ENCODE measurements at regions not wholly inside any gene's neighbourhood (a gene's known extent, or its start where the extent isn't known, plus 50 kb on each side); places are given as distances from the start of the nearest gene placed in this dataset.
A peak's percentile ranks its signal among the peaks of the same experiment; 100 is the strongest.

DNA sequence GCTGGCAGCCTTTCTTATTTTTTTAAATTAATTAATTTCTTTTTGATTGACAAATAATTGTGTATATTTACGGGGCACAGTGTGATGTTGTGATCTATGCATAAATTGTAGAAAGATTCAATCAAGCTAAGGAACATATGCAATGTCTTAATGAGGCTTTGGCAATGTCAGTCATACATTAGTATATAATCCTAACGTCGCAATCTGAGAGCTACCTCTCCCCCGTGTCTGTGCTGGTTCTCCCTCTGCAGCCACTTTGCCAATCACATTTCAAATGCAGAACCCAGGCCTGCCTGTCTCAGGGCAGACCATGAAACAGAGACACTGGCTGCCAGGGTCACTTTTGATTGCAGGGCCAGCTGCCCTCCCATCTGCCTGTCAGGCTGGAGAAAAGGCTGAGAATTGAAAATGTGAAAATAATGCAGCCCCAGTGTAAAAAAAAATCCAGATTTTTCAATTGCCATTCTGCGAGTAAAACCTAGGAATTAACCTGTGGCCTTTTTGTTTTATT lies 56.3 kb downstream of the SLC24A2 start:
- DNase-seq = no peak

DNA sequence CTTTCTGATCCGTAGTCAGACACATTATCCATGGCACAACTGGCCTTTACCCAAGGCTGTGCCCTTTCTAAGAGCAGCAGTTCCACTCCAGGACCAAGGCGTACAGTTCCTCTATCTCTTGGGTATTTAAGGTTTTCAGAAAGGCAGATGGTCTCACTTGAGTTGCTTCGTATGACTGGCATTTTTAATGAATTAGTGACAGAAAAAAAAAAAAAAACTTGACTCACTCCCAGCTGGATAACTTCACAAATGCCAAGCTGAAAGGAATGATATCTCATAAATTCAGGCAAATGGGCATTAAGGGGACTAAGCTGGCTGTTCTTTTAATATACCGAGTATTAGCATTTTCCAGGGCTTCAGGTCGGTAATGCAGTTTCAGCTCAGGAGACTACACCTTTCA lies 60.7 kb downstream of the SLC24A2 start:
- no peak for DNase-seq

DNA sequence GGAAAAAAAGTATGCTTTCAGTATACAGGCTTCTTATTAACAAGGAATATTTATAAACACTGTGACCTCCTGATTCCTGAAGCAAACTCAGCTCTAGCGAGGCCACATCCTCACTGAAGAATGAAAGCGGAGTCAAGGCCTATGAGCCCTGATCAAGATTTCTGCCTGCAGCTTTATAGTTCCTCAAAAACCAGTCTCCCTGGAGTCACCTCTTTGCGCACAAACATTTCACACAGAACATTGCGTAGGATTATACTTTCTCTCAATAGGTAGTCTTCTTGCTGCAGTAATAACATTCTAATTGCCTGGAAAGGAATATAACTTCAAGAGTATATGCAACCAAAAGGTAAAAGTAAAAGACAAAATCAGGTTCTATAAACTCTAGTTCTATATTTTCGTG lies 62.9 kb downstream of the SLC24A2 start:
- no peak for DNase-seq

DNA sequence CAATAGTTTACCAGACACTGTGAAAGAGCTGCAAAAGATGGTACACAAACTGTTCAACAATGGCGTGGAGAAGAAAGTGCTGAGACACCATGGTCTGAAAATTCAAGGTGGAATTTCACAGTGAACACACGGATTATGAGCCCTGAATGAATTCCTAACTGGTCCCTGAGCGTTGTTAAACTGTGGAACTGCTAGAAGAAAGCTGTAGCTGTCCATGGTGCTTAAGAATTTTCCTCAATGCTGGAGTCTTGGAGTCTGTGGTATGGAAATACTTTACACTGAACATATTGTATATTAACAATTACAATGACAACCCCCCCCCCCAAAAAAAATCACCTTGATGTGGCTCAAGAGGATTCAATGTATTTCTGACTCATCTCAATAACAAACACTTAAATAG lies 68.5 kb downstream of the SLC24A2 start:
- peak; percentile 37 for DNase-seq

DNA sequence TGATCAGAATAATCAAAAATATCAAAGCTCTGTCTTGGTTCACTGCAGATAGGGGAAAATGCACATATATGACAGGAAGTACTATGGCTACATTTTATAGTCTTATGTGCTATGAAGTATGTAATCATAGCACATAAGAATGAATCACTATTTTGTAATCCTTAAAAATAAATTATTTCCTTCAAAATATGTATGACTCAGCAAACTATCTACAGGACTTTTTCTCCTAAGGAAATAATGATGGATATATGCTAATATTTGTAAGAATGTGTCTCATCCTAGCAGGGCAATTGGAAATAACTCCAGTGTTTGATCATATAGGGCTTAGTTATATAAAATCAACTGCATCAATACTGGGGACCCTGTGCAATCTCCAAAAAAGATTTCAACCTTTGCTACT lies 85.1 kb downstream of the SLC24A2 start:
- no peak for DNase-seq

DNA sequence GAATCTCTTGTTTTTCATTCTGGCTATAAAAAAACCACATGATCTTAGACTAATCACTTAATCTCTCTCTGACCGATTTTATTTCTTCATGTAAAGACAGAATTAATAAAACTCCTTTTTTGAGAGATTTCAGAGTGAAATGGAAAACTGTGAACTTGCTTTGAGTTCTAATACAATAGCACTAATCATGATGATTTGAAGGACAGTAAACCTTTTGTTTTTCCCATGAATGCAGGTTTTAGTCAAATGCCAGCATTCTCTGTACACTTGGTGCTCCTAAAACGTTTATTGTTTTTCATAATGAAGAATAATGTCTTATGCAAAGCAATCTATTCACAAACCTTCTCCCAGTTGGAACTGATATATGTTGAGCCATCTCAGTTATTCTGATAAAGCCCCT lies 86.8 kb downstream of the SLC24A2 start:
- DNase-seq = no peak

DNA sequence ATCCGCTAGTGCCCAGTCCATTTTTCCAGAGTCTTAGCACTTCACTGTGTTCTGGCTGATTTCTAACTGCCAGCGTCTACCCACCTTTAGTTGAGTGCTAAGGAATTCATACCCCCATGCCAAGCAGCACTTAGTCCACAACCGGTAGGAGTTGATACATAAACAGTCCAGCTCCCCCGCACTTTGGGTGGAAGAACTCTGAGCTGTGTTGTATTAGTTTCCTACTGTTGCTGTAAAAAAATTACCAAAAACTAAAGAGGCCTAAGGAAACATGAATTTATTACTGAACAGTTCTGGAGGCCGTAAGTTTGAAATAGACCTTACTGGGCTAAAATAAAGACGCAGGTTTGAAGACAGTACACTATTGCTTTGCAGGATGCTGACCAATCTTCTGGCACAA lies 87.6 kb downstream of the SLC24A2 start:
- DNase-seq = no peak

DNA sequence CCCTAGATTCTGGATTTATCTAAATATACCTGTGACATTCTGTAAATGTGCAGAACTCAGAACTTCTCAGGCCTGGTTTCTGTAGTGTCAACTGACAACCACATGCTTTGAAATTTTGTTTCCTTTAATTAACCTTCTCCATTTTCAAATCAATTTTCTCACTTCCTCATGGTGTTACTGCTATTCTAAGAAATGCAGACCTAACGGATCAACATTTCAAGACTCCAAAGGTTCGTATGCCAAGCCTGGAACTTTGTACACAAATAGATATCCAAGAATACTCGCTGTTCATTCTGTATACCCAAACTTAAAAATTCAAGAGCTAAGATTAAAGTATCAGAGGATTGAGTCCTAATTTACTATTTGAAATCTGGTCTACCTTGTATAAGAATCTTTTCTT lies 88.1 kb downstream of the SLC24A2 start:
- DNase-seq = no peak

DNA sequence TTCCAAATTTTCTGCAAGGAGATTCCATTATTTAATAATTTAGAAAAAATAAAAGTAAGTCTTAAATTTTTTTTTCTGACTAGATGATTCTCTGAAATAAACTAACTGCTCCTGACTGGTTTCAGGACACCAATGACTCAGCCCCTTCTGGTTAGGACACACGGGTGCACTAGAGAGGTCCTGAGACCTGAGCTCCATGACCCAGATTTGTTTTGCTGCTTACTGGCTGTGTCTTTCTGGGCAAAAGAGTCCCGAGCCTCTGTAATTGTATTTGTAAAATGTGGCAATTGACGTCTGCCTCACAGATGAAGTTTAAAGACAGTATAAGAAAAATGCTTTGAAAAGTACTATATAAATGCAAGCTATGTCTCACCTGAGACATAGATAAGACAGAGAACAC lies 89.1 kb downstream of the SLC24A2 start:
- no peak for DNase-seq

DNA sequence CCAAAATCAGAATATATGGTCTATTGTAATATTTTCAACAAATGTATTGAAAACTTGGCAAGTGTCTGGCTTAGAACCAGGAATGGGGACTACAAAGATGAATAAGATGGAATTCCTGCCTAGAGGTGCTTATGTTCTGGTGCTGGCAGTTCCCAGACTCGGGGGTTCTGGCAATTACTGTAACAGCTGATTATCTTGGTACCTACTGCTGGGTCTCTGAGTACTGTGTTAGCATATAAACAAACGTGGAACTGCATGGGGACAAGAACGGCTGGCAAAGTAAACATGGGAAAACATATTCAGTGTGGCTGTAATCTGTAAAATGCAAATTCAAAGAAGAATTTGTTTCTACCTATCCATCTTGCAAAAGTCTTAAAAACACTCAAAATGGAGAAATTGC lies 89.9 kb downstream of the SLC24A2 start:
- no peak for DNase-seq

DNA sequence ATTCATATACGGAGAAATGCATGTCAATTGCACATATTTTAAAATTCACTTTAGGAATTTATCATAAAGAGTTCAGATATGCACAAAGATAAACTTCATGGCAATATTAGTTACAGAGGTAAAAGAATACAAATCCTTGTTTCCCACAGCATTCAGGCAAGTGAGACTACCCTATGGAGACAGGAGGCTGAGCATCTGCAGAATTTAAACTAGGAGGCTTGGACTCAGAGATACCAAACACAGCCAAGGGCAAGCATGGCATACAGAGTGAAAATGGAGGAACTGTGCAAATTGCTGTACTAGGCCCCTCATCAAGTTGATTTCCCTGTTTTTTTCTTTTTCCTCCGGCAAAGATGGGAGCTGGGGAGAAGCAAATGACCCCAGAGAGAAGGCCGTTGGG lies 94.2 kb downstream of the SLC24A2 start:
- no peak for DNase-seq

DNA sequence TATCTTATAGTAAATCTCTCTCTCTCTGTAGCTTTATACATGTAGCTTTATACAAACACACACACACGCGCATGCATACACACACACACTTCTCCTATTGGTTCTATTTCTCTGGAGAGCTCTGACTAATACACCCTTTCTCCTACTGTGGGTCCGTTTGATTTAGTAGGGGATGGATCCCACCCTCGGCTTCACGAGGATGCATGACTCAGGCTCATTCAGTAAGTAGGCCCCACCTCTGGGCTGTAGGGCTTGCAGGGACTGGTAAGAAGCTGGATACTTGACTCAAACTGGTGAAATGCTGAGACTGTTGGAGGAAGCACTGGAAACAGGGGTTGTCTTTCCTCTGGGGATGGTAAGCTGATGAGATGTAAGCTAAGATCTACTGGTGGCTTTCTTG lies 98.7 kb downstream of the SLC24A2 start:
- no peak for DNase-seq

DNA sequence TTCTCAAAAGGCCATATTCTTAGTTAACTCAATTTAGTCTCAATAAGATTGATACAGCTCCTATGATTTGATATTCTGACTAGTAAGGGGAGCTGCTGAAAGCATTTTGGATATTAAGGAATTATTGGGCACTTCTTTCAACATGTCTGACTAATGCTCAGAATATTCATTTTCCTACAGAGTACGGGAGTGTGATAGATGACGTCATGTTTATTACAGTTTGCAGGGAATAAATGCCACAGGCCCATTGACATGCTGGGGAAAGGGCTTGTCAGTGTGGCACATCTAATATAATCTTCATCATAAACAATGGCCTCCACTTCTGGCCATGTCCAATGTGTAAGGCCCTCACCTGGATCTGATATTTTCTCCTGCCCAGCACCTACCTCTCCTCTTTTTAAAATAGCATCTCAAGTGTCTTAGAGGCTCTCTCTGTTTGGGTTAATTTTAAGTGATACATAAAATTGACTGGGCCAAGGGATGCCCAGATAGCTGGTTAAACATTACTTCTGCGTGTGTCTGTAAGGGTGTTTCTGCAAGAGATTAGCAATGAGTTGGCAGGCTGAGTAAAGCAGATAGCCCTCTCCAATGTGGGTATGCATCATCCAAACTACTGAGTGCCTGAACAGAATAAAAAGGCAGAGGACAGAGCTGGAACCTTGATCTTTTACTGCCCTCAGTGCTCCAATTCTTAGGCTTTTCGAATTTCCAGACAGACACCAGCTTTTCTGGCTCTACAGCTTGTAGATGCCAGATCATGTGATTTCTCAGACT lies 99.3 kb downstream of the SLC24A2 start:
- no peak for DNase-seq

DNA sequence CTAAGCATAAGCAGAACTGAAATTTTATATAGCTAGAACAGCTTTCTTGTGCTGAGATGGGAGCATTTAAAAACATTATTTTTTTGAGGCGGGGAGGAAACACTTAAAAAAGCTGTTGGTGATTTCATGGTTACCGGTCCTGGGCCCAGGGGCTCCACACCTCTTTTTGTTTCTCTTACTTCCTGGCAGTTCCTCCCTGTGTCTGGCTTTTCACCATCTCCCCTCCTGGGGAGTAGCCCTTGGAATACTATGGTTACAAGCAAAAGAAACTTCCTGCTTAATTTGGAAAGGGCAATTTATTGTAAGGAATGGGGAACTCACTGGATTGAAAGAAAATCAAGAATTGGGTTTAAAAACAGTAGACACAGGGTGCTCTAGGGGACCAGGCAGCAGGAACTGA lies 105.1 kb downstream of the SLC24A2 start:
- no peak for DNase-seq

DNA sequence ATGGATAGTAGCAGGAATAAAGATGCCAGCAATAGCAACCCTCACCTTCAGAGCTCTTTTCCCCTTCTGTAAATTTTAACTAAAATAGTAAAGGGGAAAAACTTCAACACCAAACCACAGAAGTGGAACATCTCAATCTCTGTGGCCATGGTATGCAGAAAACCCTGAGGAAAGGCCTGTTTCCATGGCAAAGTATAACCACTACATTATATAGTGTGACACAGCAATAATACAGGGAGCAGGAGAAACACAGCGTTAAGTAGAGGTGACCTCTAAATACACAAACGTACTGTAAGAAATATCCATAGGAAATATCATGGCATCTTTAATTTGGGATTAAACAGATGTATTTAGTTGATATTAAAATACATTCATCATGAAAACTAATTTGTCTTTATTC lies 106.4 kb downstream of the SLC24A2 start:
- DNase-seq = no peak

DNA sequence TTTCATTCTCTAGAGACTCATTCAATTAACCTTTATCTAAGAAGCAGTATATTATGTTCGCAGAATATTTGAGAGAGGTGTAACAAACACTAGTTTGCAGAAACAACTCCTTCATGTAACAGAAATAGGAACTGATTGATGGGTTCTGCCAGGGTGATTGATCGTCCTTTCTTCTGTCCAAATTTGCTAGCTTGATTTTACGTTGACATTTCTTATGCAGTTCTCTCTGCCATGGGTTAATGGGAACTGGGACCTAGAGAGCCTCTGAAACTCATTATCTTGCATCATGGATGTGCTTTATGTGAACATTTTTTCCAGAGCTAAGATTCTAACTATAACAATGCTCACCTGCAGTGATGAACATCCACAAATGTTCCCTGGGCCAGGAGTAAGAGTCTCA lies 107.0 kb downstream of the SLC24A2 start:
- DNase-seq = no peak

DNA sequence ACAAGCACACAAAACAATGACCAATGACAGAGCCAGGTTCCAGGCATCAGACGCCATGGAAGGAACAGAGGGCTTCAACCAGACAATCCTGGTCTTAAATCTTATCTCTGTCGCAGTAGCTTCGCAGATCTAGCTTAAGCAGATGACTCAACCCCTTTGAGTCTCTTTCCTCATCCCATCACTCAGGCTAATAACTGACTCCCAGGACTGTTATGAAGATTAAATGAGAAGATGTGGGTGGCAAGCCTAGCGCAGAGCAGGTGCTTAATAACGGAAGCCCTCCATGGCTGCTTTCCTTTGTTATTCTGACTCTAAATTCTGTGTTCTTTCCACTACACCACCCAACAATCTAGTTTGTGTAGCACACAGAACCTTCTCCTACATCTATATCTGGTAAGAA lies 110.9 kb downstream of the SLC24A2 start:
- DNase-seq = no peak

DNA sequence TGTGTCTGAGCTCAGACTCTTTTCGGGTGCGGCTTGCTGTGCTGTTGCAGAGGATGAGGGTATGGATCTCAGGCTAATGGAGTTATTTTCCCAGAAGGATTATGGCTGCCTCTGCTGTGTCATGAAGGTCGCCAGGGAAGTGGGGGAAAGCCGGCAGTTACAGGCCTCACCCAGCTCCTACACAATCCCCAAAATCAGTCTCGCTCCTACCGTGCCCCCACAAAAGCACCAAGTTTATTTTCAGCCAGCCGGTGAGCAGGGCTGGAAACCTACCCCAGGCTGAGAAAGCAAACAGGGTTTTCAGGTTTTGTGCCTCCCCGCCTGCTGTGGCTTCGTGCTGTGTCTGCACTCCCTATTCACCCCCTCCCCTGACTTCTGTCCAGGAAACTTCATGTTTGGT lies 113.3 kb downstream of the SLC24A2 start:
- DNase-seq = no peak

DNA sequence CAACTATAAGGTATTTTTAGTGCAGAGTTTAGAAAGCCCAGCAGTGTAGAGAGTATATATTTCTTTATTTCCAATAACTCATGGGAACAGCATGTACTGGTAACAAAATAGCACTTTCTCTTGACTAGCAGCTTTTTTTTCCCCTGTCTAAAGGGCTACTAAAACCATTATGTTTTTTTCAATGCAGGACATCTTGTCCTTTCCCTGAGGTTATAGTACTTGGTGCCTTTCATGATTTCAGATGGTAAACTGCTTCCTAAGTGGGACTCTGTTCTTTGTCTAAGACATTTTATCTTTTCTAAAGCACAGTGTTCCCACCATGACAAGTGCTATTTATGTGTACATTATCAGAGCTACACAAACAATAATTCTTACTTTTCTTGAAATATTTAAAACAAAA lies 122.3 kb downstream of the SLC24A2 start:
- DNase-seq = no peak

DNA sequence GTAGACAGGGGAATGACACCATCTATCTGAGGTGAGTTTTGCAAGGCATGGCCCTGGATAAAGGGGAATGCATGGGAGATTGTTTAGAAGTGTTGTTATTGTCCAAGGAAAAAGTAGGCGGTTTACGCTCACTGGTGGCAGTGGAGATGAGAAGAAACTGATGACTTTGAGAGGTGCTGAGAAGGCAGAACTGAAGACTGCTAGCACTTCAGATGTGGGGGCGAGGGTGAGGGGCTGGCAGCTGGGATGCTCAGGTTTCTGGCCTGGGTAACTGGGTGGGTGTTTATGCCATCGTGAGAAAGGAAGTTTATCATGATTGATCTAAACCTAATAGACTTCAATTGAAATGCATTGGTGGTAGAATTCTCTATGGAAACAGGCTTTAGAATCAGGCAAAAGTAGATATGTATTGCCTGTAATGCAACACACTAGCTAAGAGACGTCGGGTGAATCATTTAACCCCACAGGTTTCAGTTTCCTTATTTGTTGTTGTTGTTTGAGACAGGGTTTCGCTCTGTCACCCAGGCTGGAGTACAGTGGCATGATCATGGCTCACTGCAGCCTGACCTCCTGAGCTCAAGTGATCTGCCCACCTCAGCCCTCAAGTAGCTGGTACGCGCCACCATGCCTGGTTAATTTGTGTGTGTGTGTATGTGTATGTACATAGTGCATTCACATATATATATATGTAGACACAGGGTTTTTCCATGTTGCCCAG lies 123.5 kb downstream of the SLC24A2 start:
- DNase-seq = no peak

DNA sequence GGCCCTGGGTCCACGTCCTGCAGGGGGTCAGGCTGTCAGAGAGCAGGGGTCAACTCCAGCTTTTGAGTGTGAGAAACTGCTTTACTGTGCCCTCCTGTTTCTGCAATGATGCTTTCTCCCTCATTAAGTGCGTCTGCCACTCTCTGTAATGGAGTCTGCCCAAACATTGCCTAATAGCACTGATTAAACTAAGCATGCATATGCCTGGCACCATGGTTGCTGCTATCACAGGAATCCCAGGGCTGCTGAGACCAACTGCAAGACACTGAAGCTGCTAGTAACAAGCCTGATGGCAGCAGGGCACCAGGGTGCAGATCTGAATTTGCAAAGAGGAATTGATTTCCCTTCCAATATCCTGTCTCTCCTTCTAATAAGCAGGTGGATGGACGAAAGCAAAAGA lies 125.3 kb downstream of the SLC24A2 start:
- DNase-seq = no peak

DNA sequence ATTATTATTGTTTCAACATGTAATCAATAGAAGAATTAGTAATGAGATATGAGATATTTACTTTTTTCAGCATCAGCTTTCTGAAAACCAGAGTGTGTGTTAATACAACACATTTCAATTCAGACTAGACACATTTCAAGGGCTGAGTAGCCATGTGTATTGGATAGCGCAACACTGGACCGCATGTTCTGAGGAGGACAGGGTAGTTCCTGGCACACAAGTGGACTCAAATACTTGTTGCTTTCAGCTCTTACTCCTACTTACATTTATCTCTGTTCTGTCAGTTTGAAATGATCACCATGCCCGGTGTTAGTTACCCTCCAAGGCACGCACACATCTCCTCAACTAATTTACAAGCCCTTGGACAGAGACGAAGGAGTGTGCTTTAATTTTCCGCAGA lies 126.6 kb downstream of the SLC24A2 start:
- DNase-seq = no peak

DNA sequence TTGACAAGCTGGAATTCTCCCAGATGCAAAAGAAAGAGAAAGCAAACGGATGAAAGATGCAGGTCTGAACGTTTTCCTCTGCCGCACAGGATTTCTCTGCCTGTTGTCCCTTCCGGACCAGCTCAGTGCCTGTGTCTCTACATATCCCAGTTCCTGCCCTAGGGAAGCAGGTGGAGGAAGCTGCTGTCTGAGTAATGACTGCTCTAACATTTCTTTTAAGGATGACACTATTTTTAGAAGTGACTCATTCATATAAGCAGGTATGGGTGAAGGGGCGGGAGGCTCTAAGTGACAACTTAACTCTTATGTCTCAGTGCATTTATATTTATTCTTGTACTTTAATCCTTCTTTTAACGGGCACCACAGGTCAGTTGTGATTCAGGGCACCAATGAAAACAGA lies 128.8 kb downstream of the SLC24A2 start:
- DNase-seq = no peak

DNA sequence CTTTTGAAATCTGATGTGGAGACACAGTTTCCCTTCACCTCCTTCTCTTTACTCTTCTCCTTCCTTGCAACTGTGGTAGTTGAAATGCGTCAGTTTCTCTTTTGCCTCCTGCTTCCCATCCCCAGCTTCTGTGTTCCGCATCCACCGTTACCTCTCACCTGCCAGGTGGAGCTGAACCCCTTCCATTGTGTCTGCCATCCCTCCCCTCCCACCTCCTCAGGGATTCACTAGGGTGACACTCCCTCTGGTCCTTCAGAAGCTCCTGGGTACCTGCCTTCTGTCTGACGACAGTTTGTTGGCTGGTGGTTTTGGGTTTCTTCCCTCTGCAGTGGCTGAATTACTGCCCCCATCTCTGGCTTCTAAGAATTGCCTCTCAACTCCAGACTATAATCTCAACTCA lies 132.1 kb downstream of the SLC24A2 start:
- DNase-seq = no peak
